HCT116 (cell line): ENCODE measurements at regions not wholly inside any gene's neighbourhood (a gene's known extent, or its start where the extent isn't known, plus 50 kb on each side); places are given as distances from the start of the nearest gene placed in this dataset.

Source experiments
- ATAC-seq: fragments of 200-7000 bp; cut with Tn5 transposase; 2 replicates; pipeline ENCODE4 v1.9.1; 2020; ENCODE audit warnings: mild to moderate bottlenecking, moderate library complexity
- BruUV-seq: library from RNA; stranded (reverse); fragments of 400-500 nt; replicated peaks from 2 replicates; lab custom pipeline; 2021; lab: Mats Ljungman, UMichigan
- CTCF ChIA-PET: fragments of 300-600 bp; sonication (Branson Sonifier 250); formaldehyde crosslinking; loops from one replicate; lab custom pipeline; 2021; ENCODE audit warnings: antibody characterized with exemption; lab: Charles Lee
- POLR2A ChIA-PET: fragments of 300-600, 350-600 bp; sonication (Branson Sonifier 250); formaldehyde crosslinking; loops from one replicate; lab custom pipeline; 2021; ENCODE audit warnings: antibody characterized with exemption; lab: Charles Lee
- RAD21 ChIA-PET, 2 experiments: fragments of 300-600 bp; sonication (Branson Sonifier 250); formaldehyde crosslinking; loops; one replicate each; lab custom pipeline; 2023; ENCODE audit warnings: low total read pairs in 2 of 2; ENCODE audit not compliant: uncharacterized antibody in 2 of 2, unreplicated experiment in 2 of 2, low non-redundant PET in 1 of 2; lab: Charles Lee
- DNase-seq: peaks from one replicate; pipeline ENCODE4 v3.0.0-alpha.2; 2010; ENCODE audit warnings: low read depth, low spot score
- H2AFZ ChIP-seq: fragments of 200-600 bp; shearing (Covaris generic), sonication (generic); 2 replicates; pipeline ENCODE4 v1.6.1; 2017; ENCODE audit warnings: low read depth, mixed run types, mixed read lengths, antibody characterized with exemption, low read length; ENCODE audit not compliant: poor library complexity, severe bottlenecking
- H3K27ac ChIP-seq: 2 replicates; pipeline ENCODE4 v1.5.1; 2012; ENCODE audit warnings: low read depth, low read length
- H3K27me3 ChIP-seq: fragments of 200-600 bp; sonication (generic); 2 replicates; pipeline ENCODE4 v1.6.1; 2016; ENCODE audit warnings: mixed run types, low read length, mixed read lengths; ENCODE audit not compliant: insufficient read depth
- H3K36me3 ChIP-seq, 2 experiments: fragments of 200-500 bp in 1 of 2; fragments of 200-600 bp in 1 of 2; sonication (Bioruptor generic) in 1 of 2; sonication (generic) in 1 of 2; 2 replicates each; pipeline versions ENCODE4 v1.5.1 to v1.6.1; 2014 to 2016; ENCODE audit warnings: low read length in 2 of 2, inconsistent platforms in 1 of 2, mixed read lengths in 1 of 2, mixed run types in 1 of 2; ENCODE audit not compliant: insufficient read depth in 2 of 2, control insufficient read depth in 1 of 2
- H3K4me1 ChIP-seq, 2 experiments: fragments of 200-600 bp in 1 of 2; sonication (generic) in 1 of 2; 2 replicates each; pipeline versions ENCODE4 v1.5.1 to v1.6.1; 2012 to 2017; ENCODE audit warnings: low read length in 2 of 2, inconsistent platforms in 1 of 2, mild to moderate bottlenecking in 1 of 2, mixed read lengths in 1 of 2, mixed run types in 1 of 2, moderate library complexity in 1 of 2; ENCODE audit not compliant: insufficient read depth in 2 of 2, control insufficient read depth in 1 of 2
- H3K4me2 ChIP-seq: fragments of 200-600 bp; sonication (generic); 2 replicates; pipeline ENCODE4 v1.6.1; 2017; ENCODE audit warnings: mixed run types, low read length, mixed read lengths
- H3K4me3 ChIP-seq, 2 experiments: fragments of 200-600 bp in 1 of 2; sonication (generic) in 1 of 2; replicated peaks in 1 of 2; 2 replicates each; pipeline ENCODE4 v1.5.1; 2011 to 2016; ENCODE audit warnings: low read length in 2 of 2, control low read depth in 1 of 2, low read depth in 1 of 2, mild to moderate bottlenecking in 1 of 2, mixed read lengths in 1 of 2, mixed run types in 1 of 2
- H3K79me2 ChIP-seq: fragments of 200-600 bp; sonication (generic); 2 replicates; pipeline ENCODE4 v1.6.1; 2017; ENCODE audit warnings: mild to moderate bottlenecking, mixed run types, low read length, moderate library complexity, mixed read lengths; ENCODE audit not compliant: insufficient read depth
- H3K9ac ChIP-seq: fragments of 200-600 bp; sonication (generic); 2 replicates; pipeline ENCODE4 v1.6.1; 2016; ENCODE audit warnings: low read length, mixed read lengths
- H3K9me2 ChIP-seq: fragments of 200-600 bp; sonication (generic), shearing (Covaris generic); 2 replicates; pipeline ENCODE4 v1.6.1; 2017; ENCODE audit warnings: mixed run types, mild to moderate bottlenecking, moderate library complexity; ENCODE audit not compliant: insufficient read depth
- H3K9me3 ChIP-seq, 2 experiments: fragments of 200-500 bp in 1 of 2; fragments of 200-600 bp in 1 of 2; sonication (Bioruptor generic) in 1 of 2; sonication (generic) in 1 of 2; 2 replicates each; pipeline ENCODE4 v1.6.1; 2014 to 2017; ENCODE audit warnings: low read length in 2 of 2, mixed read lengths in 2 of 2, inconsistent platforms in 1 of 2, low read depth in 1 of 2, mild to moderate bottlenecking in 1 of 2, mixed run types in 1 of 2, moderate library complexity in 1 of 2; ENCODE audit not compliant: control insufficient read depth in 1 of 2, insufficient read depth in 1 of 2
- H4K20me1 ChIP-seq: fragments of 200-600 bp; sonication (generic), shearing (Covaris generic); 2 replicates; pipeline ENCODE4 v1.6.1; 2017; ENCODE audit warnings: mixed run types, mild to moderate bottlenecking, moderate library complexity; ENCODE audit not compliant: insufficient read depth
- EGR1 ChIP-seq: IDR thresholded peaks from 2 replicates; pipeline ENCODE4 v1.6.1; 2012; ENCODE audit warnings: low read depth
- ELF1 ChIP-seq: IDR thresholded peaks from 2 replicates; pipeline ENCODE4 v1.6.1; 2012; ENCODE audit warnings: low read depth, borderline replicate concordance
- EZH2 ChIP-seq: fragments of 200-600 bp; sonication (generic); IDR thresholded peaks from 2 replicates; pipeline ENCODE4 v1.6.1; 2017; ENCODE audit warnings: antibody characterized with exemption, mixed run types
- EZH2phosphoT487 ChIP-seq: fragments of 200-600 bp; IDR thresholded peaks from 2 replicates; pipeline ENCODE4 v1.6.1; 2018; ENCODE audit warnings: antibody characterized with exemption, borderline replicate concordance
- FOSL1 ChIP-seq: IDR thresholded peaks from 2 replicates; pipeline ENCODE4 v1.6.1; 2012; ENCODE audit warnings: low read depth
- POLR2AphosphoS5 ChIP-seq: IDR thresholded peaks from 2 replicates; pipeline ENCODE4 v1.6.1; 2011; ENCODE audit warnings: mild to moderate bottlenecking, low read depth, low read length, moderate library complexity
- SRF ChIP-seq: IDR thresholded peaks from 2 replicates; pipeline ENCODE4 v1.6.1; 2012; ENCODE audit warnings: low read depth
- TCF7L2 ChIP-seq: IDR thresholded peaks from 2 replicates; pipeline ENCODE4 v1.7.0; 2011; ENCODE audit warnings: borderline replicate concordance, inconsistent platforms; ENCODE audit not compliant: insufficient read depth, insufficient read length; ENCODE audit errors: extremely low read depth
- YY1 ChIP-seq: IDR thresholded peaks from 2 replicates; pipeline ENCODE4 v1.6.1; 2011; ENCODE audit warnings: low read length, low read depth, moderate library complexity, mild to moderate bottlenecking; ENCODE audit not compliant: insufficient replicate concordance; ENCODE audit errors: extremely low read depth
- ZFX ChIP-seq: fragments of 450-650 bp; IDR thresholded peaks from 2 replicates; pipeline ENCODE4 v1.6.1; 2017
- intact Hi-C: fragments of 100-400 bp; cut with micrococcal nuclease; formaldehyde crosslinking; loops from 2 replicates; pipeline ENCODE4 v1.10.0; 2022
- TF ChIP-seq, protein P1 (sequence below): IDR thresholded peaks from 2 replicates; pipeline ENCODE4 v1.6.1; 2012
- TF ChIP-seq, protein P2 (sequence below): IDR thresholded peaks from 2 replicates; pipeline ENCODE4 v1.6.1; 2011; ENCODE audit warnings: mild to moderate bottlenecking, low read length, moderate library complexity; ENCODE audit not compliant: insufficient replicate concordance; ENCODE audit errors: extremely low read depth
- TF ChIP-seq, protein P3 (sequence below): IDR thresholded peaks from 2 replicates; pipeline ENCODE4 v1.6.1; 2012

DNA sequence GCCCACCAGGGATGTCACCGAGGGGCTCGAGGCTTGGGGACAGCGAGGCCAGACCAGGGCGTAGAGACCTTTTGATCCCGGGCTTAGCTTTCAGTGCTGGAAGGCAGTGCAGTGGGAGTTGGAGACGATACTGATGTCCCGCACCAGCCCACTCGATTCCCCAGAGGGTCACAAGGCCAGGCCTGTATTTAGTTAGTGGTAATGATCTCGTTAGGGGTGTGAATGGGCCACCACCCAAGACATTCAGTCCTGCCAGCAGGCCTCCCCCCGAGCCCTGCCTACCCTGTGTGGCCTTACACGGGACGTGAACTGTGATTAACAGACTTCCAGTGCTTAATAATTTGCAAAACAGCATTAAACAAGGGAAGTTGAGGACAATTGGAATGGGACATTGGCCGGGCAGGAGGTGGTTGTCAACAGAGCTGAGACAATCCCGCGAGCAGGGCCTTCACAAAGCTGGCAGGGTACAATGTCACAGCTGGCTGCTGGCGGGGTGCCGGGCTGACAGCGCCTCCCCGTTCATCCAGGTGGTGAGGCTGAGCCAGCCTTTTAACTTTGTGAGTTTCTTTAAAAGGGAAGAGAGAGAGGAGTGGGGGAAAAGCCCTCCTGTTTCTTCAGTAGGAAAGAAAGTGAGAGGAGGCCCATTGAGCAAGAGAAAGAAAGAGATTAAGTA, 175.3 kb upstream of the RALGAPA2 start:
- Histone ChIP-seq H3K27ac (no peak overlapping the region), H3K4me2 (no peak overlapping the region)
- no peak for TF ChIP-seq TCF7L2
- TF ChIP-seq EZH2 = no peak
- TF ChIP-seq EGR1 = no peak
- no peak for TF ChIP-seq FOSL1
- no peak for TF ChIP-seq YY1
- TF ChIP-seq, protein P1, sequence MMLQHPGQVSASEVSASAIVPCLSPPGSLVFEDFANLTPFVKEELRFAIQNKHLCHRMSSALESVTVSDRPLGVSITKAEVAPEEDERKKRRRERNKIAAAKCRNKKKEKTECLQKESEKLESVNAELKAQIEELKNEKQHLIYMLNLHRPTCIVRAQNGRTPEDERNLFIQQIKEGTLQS = no peak
- TF ChIP-seq EZH2phosphoT487 = no peak
- TF ChIP-seq, protein P2, sequence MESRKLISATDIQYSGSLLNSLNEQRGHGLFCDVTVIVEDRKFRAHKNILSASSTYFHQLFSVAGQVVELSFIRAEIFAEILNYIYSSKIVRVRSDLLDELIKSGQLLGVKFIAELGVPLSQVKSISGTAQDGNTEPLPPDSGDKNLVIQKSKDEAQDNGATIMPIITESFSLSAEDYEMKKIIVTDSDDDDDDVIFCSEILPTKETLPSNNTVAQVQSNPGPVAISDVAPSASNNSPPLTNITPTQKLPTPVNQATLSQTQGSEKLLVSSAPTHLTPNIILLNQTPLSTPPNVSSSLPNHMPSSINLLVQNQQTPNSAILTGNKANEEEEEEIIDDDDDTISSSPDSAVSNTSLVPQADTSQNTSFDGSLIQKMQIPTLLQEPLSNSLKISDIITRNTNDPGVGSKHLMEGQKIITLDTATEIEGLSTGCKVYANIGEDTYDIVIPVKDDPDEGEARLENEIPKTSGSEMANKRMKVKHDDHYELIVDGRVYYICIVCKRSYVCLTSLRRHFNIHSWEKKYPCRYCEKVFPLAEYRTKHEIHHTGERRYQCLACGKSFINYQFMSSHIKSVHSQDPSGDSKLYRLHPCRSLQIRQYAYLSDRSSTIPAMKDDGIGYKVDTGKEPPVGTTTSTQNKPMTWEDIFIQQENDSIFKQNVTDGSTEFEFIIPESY = no peak
- TF ChIP-seq POLR2AphosphoS5 = no peak
- TF ChIP-seq ELF1 = no peak
- no peak for TF ChIP-seq SRF
- TF ChIP-seq, protein P3, sequence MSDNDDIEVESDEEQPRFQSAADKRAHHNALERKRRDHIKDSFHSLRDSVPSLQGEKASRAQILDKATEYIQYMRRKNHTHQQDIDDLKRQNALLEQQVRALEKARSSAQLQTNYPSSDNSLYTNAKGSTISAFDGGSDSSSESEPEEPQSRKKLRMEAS = no peak
- TF ChIP-seq ZFX = no peak
- TF ChIP-seq, all 23 proteins: peak for 0
- H3K36me3 ChIP-seq = no peaks in the 10 kb centered on the region
- H3K27me3 ChIP-seq = no peaks in the 10 kb centered on the region
- intact Hi-C loops = no loop called here
- H3K9ac ChIP-seq = no peak overlapping the region
- RAD21 ChIA-PET = no interaction called here
- no peak for DNase-seq
- H2AFZ ChIP-seq = no peak overlapping the region
- CTCF ChIA-PET = no interaction called here
- H3K4me1 ChIP-seq = no peaks in the 10 kb centered on the region; a peak in 1 of 4 replicates
- POLR2A ChIA-PET = no interaction called here
- H3K79me2 ChIP-seq = no peaks in the 10 kb centered on the region
- no peak for ATAC-seq
- no TSS peak for BruUV-seq
- H4K20me1 ChIP-seq = no peaks in the 10 kb centered on the region
- no peak overlapping the region for H3K4me3 ChIP-seq
- H3K9me3 ChIP-seq = no peaks in the 10 kb centered on the region
- no peaks in the 10 kb centered on the region for H3K9me2 ChIP-seq
